Vagina (tissue), 2 donors: ENCODE measurements at regions not wholly inside any gene's neighbourhood (a gene's known extent, or its start where the extent isn't known, plus 50 kb on each side); places are given as distances from the start of the nearest gene placed in this dataset.

Source experiments
- CTCF ChIP-seq, 3 experiments: fragments of 450-650 bp in 2 of 3; fragments of 200-600 bp in 1 of 3; sonication (generic) in 1 of 3; IDR thresholded peaks; one replicate each; pipeline ENCODE4 v1.5.1; 2017 to 2019; ENCODE audit warnings: antibody characterized with exemption in 3 of 3, mild to moderate bottlenecking in 2 of 3, moderate library complexity in 2 of 3
- POLR2A ChIP-seq, 2 donors: fragments of 450-650 bp; IDR thresholded peaks; one replicate each; pipeline ENCODE4 v1.6.1; 2017; ENCODE audit warnings: antibody characterized with exemption in 2 of 2, mild to moderate bottlenecking in 2 of 2, moderate library complexity in 2 of 2
- POLR2AphosphoS5 ChIP-seq, 2 donors: sonication (generic); formaldehyde crosslinking; IDR thresholded peaks; one replicate each; pipeline ENCODE4 v1.9.0; 2017; ENCODE audit warnings: antibody characterized with exemption in 2 of 2, mild to moderate bottlenecking in 2 of 2, low read depth in 1 of 2; ENCODE audit not compliant: insufficient read depth in 1 of 2

- no peak for TF ChIP-seq CTCF (IDR thresholded peaks at IDR 0.05)
- TF ChIP-seq POLR2AphosphoS5 (IDR thresholded peaks at IDR 0.05; ENCODE audit: insufficient read depth in 1 of 2, low read depth in 1 of 2) = no peak
- no peak for TF ChIP-seq POLR2A (IDR thresholded peaks at IDR 0.05)
Observed at GRCh38 chr9:27749838-27750237, 176.6 kb upstream of the C9orf72 start.
